ENCODE measurements at regions not wholly inside any gene's neighbourhood (a gene's known extent, or its start where the extent isn't known, plus 50 kb on each side); places are given as distances from the start of the nearest gene placed in this dataset.

DNA sequence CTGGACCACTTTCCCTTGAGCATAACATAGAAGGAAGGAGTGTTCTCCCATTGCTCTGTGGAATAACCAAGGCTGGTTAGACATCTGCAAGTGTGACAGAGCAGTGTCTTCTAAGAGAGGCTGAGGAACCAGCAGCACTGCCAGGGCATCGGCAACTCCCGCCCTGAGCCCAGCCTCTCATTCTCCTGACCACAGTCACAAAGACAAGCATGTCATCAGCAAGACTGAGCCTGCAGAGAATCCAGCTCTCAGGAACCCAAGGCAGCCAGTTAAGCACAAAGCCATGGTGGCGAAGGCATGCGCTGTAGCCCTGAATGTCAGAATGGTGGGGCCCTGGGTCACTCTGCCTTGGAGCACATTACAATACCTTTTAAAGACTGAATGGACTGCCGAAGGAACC is 253.9 kb downstream of the AGTPBP1 start:
- Histone ChIP-seq H3K9me3 (ENCODE audit: control insufficient read depth, insufficient read depth, low read depth, low read length) (no peaks in the 10 kb centered on the region), H3K4me3 (ENCODE audit: low read depth, low read length) (no peak overlapping the region), H3K4me1 (ENCODE audit: control insufficient read depth, insufficient read depth, low read length) (no peaks in the 10 kb centered on the region), H3K36me3 (ENCODE audit: control insufficient read depth in 2 of 2, insufficient read depth in 1 of 2, low read length in 2 of 2) (no peaks in the 10 kb centered on the region), H3K27ac (ENCODE audit: extremely low read depth, low read depth, low read length) (no peak overlapping the region)
- TF ChIP-seq ZNF792 (tag by site-specific recombination; IDR thresholded peaks at IDR 0.05) (no peak), ZNF133 (tag by site-specific recombination; IDR thresholded peaks at IDR 0.05) (no peak)
- TF ChIP-seq, protein P1, sequence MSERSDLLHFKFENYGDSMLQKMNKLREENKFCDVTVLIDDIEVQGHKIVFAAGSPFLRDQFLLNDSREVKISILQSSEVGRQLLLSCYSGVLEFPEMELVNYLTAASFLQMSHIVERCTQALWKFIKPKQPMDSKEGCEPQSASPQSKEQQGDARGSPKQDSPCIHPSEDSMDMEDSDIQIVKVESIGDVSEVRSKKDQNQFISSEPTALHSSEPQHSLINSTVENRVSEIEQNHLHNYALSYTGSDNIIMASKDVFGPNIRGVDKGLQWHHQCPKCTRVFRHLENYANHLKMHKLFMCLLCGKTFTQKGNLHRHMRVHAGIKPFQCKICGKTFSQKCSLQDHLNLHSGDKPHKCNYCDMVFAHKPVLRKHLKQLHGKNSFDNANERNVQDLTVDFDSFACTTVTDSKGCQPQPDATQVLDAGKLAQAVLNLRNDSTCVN (tag by site-specific recombination; optimal IDR thresholded peaks at IDR 0.05), result no peak
- CTCF ChIA-PET, result no interaction called here
- POLR2A ChIA-PET, result no interaction called here

DNA sequence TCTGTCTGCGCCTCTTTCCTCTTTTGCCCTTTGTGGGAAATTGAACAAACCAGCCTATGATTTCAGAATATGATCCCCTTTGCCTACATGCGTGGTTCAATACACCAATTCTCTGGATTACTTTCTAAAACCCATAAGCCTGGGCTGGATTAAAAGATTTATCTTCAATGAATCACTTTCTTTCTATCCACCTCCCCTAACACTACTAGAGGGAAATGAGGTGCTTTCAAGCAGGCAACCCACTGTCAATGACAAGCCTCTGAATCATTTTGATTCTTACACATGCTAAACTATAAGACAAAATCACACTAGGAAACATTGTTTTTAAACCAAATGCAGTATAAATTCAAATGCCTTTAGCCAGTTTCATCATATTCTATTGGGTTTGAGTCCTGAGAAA is 257.5 kb downstream of the AGTPBP1 start:
- CTCF ChIA-PET, result interaction anchor here (0.7 to 1.3 kb wide), 2 partner anchors 126 to 530 kb away, joined by 3 to 4 read pairs; no protein-coding TSS in a partner anchor
- H3K36me3 ChIP-seq (ENCODE audit: control insufficient read depth in 2 of 2, insufficient read depth in 1 of 2, low read length in 2 of 2), result no peaks in the 10 kb centered on the region
- POLR2A ChIA-PET, result no interaction called here
- no peaks in the 10 kb centered on the region for H3K4me1 ChIP-seq (ENCODE audit: control insufficient read depth, insufficient read depth, low read length)
- TF ChIP-seq SP3 (tag by site-specific recombination; IDR thresholded peaks at IDR 0.05) (no peak), ZNF292 (tag by site-specific recombination; IDR thresholded peaks at IDR 0.05; ENCODE audit: borderline replicate concordance, low read depth) (no peak), ZNF223 (tag by site-specific recombination; IDR thresholded peaks at IDR 0.05) (no peak), REPIN1 (tag by site-specific recombination; IDR thresholded peaks at IDR 0.05; ENCODE audit: low read depth) (no peak), GLI2 (tag by site-specific recombination; IDR thresholded peaks at IDR 0.05; ENCODE audit: borderline replicate concordance, low read depth) (no peak), ZNF133 (tag by site-specific recombination; IDR thresholded peaks at IDR 0.05) (no peak), ZNF169 (tag by site-specific recombination; IDR thresholded peaks at IDR 0.05) (no peak), KLF16 (tag by site-specific recombination; IDR thresholded peaks at IDR 0.05) (no peak), ZXDB (tag by site-specific recombination; IDR thresholded peaks at IDR 0.05) (no peak), HOXC10 (CRISPR knock-in tag; IDR thresholded peaks at IDR 0.05) (no peak), ZNF529 (tag by site-specific recombination; IDR thresholded peaks at IDR 0.05; ENCODE audit: insufficient replicate concordance) (no peak), ZNF677 (tag by site-specific recombination; IDR thresholded peaks at IDR 0.05) (no peak)
- TF ChIP-seq, protein P2, sequence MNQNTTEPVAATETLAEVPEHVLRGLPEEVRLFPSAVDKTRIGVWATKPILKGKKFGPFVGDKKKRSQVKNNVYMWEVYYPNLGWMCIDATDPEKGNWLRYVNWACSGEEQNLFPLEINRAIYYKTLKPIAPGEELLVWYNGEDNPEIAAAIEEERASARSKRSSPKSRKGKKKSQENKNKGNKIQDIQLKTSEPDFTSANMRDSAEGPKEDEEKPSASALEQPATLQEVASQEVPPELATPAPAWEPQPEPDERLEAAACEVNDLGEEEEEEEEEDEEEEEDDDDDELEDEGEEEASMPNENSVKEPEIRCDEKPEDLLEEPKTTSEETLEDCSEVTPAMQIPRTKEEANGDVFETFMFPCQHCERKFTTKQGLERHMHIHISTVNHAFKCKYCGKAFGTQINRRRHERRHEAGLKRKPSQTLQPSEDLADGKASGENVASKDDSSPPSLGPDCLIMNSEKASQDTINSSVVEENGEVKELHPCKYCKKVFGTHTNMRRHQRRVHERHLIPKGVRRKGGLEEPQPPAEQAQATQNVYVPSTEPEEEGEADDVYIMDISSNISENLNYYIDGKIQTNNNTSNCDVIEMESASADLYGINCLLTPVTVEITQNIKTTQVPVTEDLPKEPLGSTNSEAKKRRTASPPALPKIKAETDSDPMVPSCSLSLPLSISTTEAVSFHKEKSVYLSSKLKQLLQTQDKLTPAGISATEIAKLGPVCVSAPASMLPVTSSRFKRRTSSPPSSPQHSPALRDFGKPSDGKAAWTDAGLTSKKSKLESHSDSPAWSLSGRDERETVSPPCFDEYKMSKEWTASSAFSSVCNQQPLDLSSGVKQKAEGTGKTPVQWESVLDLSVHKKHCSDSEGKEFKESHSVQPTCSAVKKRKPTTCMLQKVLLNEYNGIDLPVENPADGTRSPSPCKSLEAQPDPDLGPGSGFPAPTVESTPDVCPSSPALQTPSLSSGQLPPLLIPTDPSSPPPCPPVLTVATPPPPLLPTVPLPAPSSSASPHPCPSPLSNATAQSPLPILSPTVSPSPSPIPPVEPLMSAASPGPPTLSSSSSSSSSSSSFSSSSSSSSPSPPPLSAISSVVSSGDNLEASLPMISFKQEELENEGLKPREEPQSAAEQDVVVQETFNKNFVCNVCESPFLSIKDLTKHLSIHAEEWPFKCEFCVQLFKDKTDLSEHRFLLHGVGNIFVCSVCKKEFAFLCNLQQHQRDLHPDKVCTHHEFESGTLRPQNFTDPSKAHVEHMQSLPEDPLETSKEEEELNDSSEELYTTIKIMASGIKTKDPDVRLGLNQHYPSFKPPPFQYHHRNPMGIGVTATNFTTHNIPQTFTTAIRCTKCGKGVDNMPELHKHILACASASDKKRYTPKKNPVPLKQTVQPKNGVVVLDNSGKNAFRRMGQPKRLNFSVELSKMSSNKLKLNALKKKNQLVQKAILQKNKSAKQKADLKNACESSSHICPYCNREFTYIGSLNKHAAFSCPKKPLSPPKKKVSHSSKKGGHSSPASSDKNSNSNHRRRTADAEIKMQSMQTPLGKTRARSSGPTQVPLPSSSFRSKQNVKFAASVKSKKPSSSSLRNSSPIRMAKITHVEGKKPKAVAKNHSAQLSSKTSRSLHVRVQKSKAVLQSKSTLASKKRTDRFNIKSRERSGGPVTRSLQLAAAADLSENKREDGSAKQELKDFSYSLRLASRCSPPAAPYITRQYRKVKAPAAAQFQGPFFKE (tag by site-specific recombination; IDR thresholded peaks at IDR 0.05; ENCODE audit: borderline replicate concordance), result no peak
- TF ChIP-seq, protein P3, sequence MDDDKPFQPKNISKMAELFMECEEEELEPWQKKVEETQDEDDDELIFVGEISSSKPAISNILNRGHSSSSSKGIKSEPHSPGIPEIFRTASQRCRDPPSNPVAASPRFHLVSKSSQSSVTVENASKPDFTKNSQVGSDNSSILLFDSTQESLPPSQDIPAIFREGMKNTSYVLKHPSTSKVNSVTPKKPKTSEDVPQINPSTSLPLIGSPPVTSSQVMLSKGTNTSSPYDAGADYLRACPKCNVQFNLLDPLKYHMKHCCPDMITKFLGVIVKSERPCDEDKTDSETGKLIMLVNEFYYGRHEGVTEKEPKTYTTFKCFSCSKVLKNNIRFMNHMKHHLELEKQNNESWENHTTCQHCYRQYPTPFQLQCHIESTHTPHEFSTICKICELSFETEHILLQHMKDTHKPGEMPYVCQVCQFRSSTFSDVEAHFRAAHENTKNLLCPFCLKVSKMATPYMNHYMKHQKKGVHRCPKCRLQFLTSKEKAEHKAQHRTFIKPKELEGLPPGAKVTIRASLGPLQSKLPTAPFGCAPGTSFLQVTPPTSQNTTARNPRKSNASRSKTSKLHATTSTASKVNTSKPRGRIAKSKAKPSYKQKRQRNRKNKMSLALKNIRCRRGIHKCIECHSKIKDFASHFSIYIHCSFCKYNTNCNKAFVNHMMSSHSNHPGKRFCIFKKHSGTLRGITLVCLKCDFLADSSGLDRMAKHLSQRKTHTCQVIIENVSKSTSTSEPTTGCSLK (tag by site-specific recombination; IDR thresholded peaks at IDR 0.05), result no peak
- no peak overlapping the region for H3K4me3 ChIP-seq (ENCODE audit: low read depth, low read length)
- no peak overlapping the region for H3K27ac ChIP-seq (ENCODE audit: extremely low read depth, low read depth, low read length)
- H3K9me3 ChIP-seq (ENCODE audit: control insufficient read depth, insufficient read depth, low read depth, low read length), result no peaks in the 10 kb centered on the region
